ENCODE measurements at regions not wholly inside any gene's neighbourhood (a gene's known extent, or its start where the extent isn't known, plus 50 kb on each side); places are given as distances from the start of the nearest gene placed in this dataset.

- BruUV-seq (replicated peaks), result no TSS peak
- POLR2A ChIA-PET (ENCODE audit: unreplicated experiment), result no interaction called here
- Histone ChIP-seq H3K36me3 (ENCODE audit: low read depth) (no peaks in the 10 kb centered on the region), H3K4me3 (no peak overlapping the region), H3K9me3 (ENCODE audit: insufficient read depth, low read depth) (no peaks in the 10 kb centered on the region), H3K27ac (no peak overlapping the region), H3K79me2 (ENCODE audit: low read depth) (no peaks in the 10 kb centered on the region), H3F3A (ENCODE audit: insufficient read depth, low read depth) (no peaks in the 10 kb centered on the region), H2AFZ (no peak overlapping the region), H3K9me2 (ENCODE audit: insufficient read depth) (no peaks in the 10 kb centered on the region), H3K27me3 (ENCODE audit: insufficient read depth, low read depth) (peaks cover 47% of the 10 kb centered on the region), H4K20me1 (ENCODE audit: insufficient read depth) (no peaks in the 10 kb centered on the region), H3K4me1 (replicated peaks; ENCODE audit: insufficient read depth) (no peaks in the 10 kb centered on the region), H3K4me2 (no peak overlapping the region)
- intact Hi-C loops (cut with micrococcal nuclease; ENCODE audit: unreplicated experiment), result no loop called here
- no peak for DNase-seq
- CTCF ChIA-PET, result no interaction called here
- TF ChIP-seq CTCF (conservative IDR thresholded peaks at IDR 0.05) (no peak), EZH2 (IDR thresholded peaks at IDR 0.05; ENCODE audit: low read depth) (no peak)
Measured at GRCh38 chr1:208781391-208782045, 537.3 kb upstream of the PLXNA2 start.

- intact Hi-C loops (cut with micrococcal nuclease; ENCODE audit: unreplicated experiment), result no loop called here
- H3K27me3 ChIP-seq (ENCODE audit: insufficient read depth, low read depth), result peaks cover 45% of the 10 kb centered on the region
- no peaks in the 10 kb centered on the region for H3K9me2 ChIP-seq (ENCODE audit: insufficient read depth)
- H3K9me3 ChIP-seq (ENCODE audit: insufficient read depth, low read depth), result no peaks in the 10 kb centered on the region
- no peak overlapping the region for H3K4me2 ChIP-seq
- no TSS peak for BruUV-seq (replicated peaks)
- CTCF ChIA-PET, result no interaction called here
- no peak overlapping the region for H3K27ac ChIP-seq
- POLR2A ChIA-PET (ENCODE audit: unreplicated experiment), result no interaction called here
- no peak overlapping the region for H3K4me3 ChIP-seq
- no peak for TF ChIP-seq CTCF (conservative IDR thresholded peaks at IDR 0.05)
- TF ChIP-seq EZH2 (IDR thresholded peaks at IDR 0.05; ENCODE audit: low read depth), result no peak
- no peaks in the 10 kb centered on the region for H4K20me1 ChIP-seq (ENCODE audit: insufficient read depth)
- H3K79me2 ChIP-seq (ENCODE audit: low read depth), result no peaks in the 10 kb centered on the region
- H2AFZ ChIP-seq, result no peak overlapping the region
- no peaks in the 10 kb centered on the region for H3K4me1 ChIP-seq (replicated peaks; ENCODE audit: insufficient read depth)
- H3K36me3 ChIP-seq (ENCODE audit: low read depth), result no peaks in the 10 kb centered on the region
- H3F3A ChIP-seq (ENCODE audit: insufficient read depth, low read depth), result no peaks in the 10 kb centered on the region
- DNase-seq, result no peak
Measured at GRCh38 chr1:208782186-208782585, 538.0 kb upstream of the PLXNA2 start.

GRCh38 chr1:208785629-208786028, 541.4 kb upstream of the PLXNA2 start:
- Histone ChIP-seq H3F3A (ENCODE audit: insufficient read depth, low read depth) (no peaks in the 10 kb centered on the region), H3K4me2 (no peak overlapping the region), H3K9me3 (ENCODE audit: insufficient read depth, low read depth) (no peaks in the 10 kb centered on the region), H3K36me3 (ENCODE audit: low read depth) (no peaks in the 10 kb centered on the region), H3K4me1 (replicated peaks; ENCODE audit: insufficient read depth) (no peaks in the 10 kb centered on the region), H2AFZ (no peak overlapping the region), H3K9me2 (ENCODE audit: insufficient read depth) (no peaks in the 10 kb centered on the region), H3K4me3 (no peak overlapping the region), H3K79me2 (ENCODE audit: low read depth) (no peaks in the 10 kb centered on the region), H3K27ac (no peak overlapping the region), H4K20me1 (ENCODE audit: insufficient read depth) (no peaks in the 10 kb centered on the region), H3K27me3 (ENCODE audit: insufficient read depth, low read depth) (peaks cover 49% of the 10 kb centered on the region)
- intact Hi-C loops (cut with micrococcal nuclease; ENCODE audit: unreplicated experiment), result loop anchor here (1.0 kb wide), 1 partner anchor 19 kb away; no protein-coding TSS in a partner anchor
- TF ChIP-seq EZH2 (IDR thresholded peaks at IDR 0.05; ENCODE audit: low read depth) (no peak), CTCF (conservative IDR thresholded peaks at IDR 0.05) (no peak)
- BruUV-seq (replicated peaks), result no TSS peak
- CTCF ChIA-PET, result no interaction called here
- POLR2A ChIA-PET (ENCODE audit: unreplicated experiment), result no interaction called here
- no peak for DNase-seq

All from PC-9 (cell line).